H9 (cell line): ENCODE measurements at regions not wholly inside any gene's neighbourhood (a gene's known extent, or its start where the extent isn't known, plus 50 kb on each side); places are given as distances from the start of the nearest gene placed in this dataset.

Experiments used
- DNase-seq: peaks from one replicate; pipeline ENCODE4 v3.0.0-alpha.2; 2017
- H2AFZ ChIP-seq: one replicate; pipeline ENCODE4 v1.6.1; 2013; ENCODE audit warnings: mild to moderate bottlenecking, low read length, control low read depth, moderate library complexity
- H2AK5ac ChIP-seq: 2 replicates; pipeline ENCODE4 v1.6.1; 2013; ENCODE audit warnings: low read length, control low read depth, mixed read lengths; ENCODE audit not compliant: insufficient read length
- H2BK120ac ChIP-seq: one replicate; pipeline ENCODE4 v1.6.1; 2013; ENCODE audit warnings: low read depth, mild to moderate bottlenecking, low read length, control low read depth, inconsistent platforms; ENCODE audit not compliant: poor library complexity, severe bottlenecking
- H2BK12ac ChIP-seq: 2 replicates; pipeline ENCODE4 v1.6.1; 2013; ENCODE audit warnings: low read length, control low read depth, mixed read lengths, low read depth; ENCODE audit not compliant: insufficient read length
- H2BK15ac ChIP-seq: 2 replicates; pipeline ENCODE4 v1.6.1; 2013; ENCODE audit warnings: low read depth, low read length, control low read depth
- H2BK20ac ChIP-seq: one replicate; pipeline ENCODE4 v1.6.1; 2013; ENCODE audit warnings: low read depth, mild to moderate bottlenecking, low read length, control low read depth, inconsistent platforms; ENCODE audit not compliant: poor library complexity, severe bottlenecking
- H2BK5ac ChIP-seq: 2 replicates; pipeline ENCODE4 v1.6.1; 2013; ENCODE audit warnings: low read length, control low read depth, mixed read lengths; ENCODE audit not compliant: insufficient read length
- H3K14ac ChIP-seq: 2 replicates; pipeline ENCODE4 v1.6.1; 2013; ENCODE audit warnings: low read length, control low read depth; ENCODE audit not compliant: insufficient read depth
- H3K18ac ChIP-seq: 2 replicates; pipeline ENCODE4 v1.6.1; 2013; ENCODE audit warnings: low read depth, mild to moderate bottlenecking, mixed read lengths, low read length, control low read depth; ENCODE audit not compliant: insufficient read length
- H3K23ac ChIP-seq: 2 replicates; pipeline ENCODE4 v1.6.1; 2013; ENCODE audit warnings: low read length, control low read depth, mixed read lengths, low read depth; ENCODE audit not compliant: insufficient read length
- H3K23me2 ChIP-seq: 2 replicates; pipeline ENCODE4 v1.6.1; 2013; ENCODE audit warnings: low read depth, mild to moderate bottlenecking, mixed read lengths, low read length, control low read depth; ENCODE audit not compliant: insufficient read length, poor library complexity, severe bottlenecking
- H3K27ac ChIP-seq: 2 replicates; pipeline ENCODE4 v1.5.1; 2013; ENCODE audit warnings: low read length, control low read depth, mixed read lengths, low read depth; ENCODE audit not compliant: insufficient read length
- H3K27me3 ChIP-seq: 2 replicates; pipeline ENCODE4 v1.6.1; 2013; ENCODE audit warnings: low read length, control low read depth, inconsistent platforms; ENCODE audit not compliant: insufficient read depth
- H3K4ac ChIP-seq: 2 replicates; pipeline ENCODE4 v1.6.1; 2013; ENCODE audit warnings: low read depth, mild to moderate bottlenecking, control low read depth, inconsistent platforms, low read length, moderate library complexity
- H3K4me1 ChIP-seq: 2 replicates; pipeline ENCODE4 v1.6.1; 2013; ENCODE audit warnings: low read length, control low read depth, inconsistent platforms; ENCODE audit not compliant: insufficient read depth
- H3K4me2 ChIP-seq: 2 replicates; pipeline ENCODE4 v1.6.1; 2013; ENCODE audit warnings: low read length, control low read depth, mixed read lengths; ENCODE audit not compliant: insufficient read length, insufficient read depth
- H3K56ac ChIP-seq: 2 replicates; pipeline ENCODE4 v1.6.1; 2013; ENCODE audit warnings: low read depth, mild to moderate bottlenecking, mixed read lengths, low read length, control low read depth; ENCODE audit not compliant: insufficient read length
- H3K79me1 ChIP-seq: 2 replicates; pipeline ENCODE4 v1.6.1; 2013; ENCODE audit warnings: low read depth, mild to moderate bottlenecking, moderate library complexity, low read length, control low read depth, inconsistent platforms; ENCODE audit not compliant: insufficient read depth, poor library complexity, severe bottlenecking
- H3K79me2 ChIP-seq: 2 replicates; pipeline ENCODE4 v1.6.1; 2013; ENCODE audit warnings: low read length, control low read depth, inconsistent platforms; ENCODE audit not compliant: insufficient read depth
- H3K9ac ChIP-seq: 2 replicates; pipeline ENCODE4 v1.6.1; 2013; ENCODE audit warnings: low read length, control low read depth, mixed read lengths; ENCODE audit not compliant: insufficient read length; ENCODE audit errors: extremely low read depth
- H3K9me3 ChIP-seq: one replicate; pipeline ENCODE4 v1.6.1; 2013; ENCODE audit warnings: low read depth, low read length, inconsistent platforms; ENCODE audit not compliant: control insufficient read depth
- H3T11ph ChIP-seq: one replicate; pipeline ENCODE4 v1.6.1; 2013; ENCODE audit warnings: mild to moderate bottlenecking, low read length, control low read depth, inconsistent platforms
- H4K20me1 ChIP-seq: one replicate; pipeline ENCODE4 v1.6.1; 2013; ENCODE audit not compliant: control insufficient read depth, insufficient read length, insufficient read depth
- H4K5ac ChIP-seq: 2 replicates; pipeline ENCODE4 v1.6.1; 2013; ENCODE audit warnings: low read depth, mild to moderate bottlenecking, mixed read lengths, low read length, control low read depth; ENCODE audit not compliant: insufficient read length
- H4K8ac ChIP-seq: replicated peaks from 2 replicates; pipeline ENCODE4 v1.6.1; 2013; ENCODE audit warnings: low read length, control low read depth, mixed read lengths, low read depth; ENCODE audit not compliant: insufficient read length
- H4K91ac ChIP-seq: 2 replicates; pipeline ENCODE4 v1.6.1; 2013; ENCODE audit warnings: low read depth, mild to moderate bottlenecking, moderate library complexity, mixed read lengths, low read length, control low read depth; ENCODE audit not compliant: insufficient read length
- H3K27ac Mint-ChIP-seq, 3 experiments: 2 replicates in 2 of 3; 3 replicates in 1 of 3; pipeline ENCODE4 v1.8.0; 2020 to 2021; ENCODE audit warnings: mixed read lengths in 3 of 3, mild to moderate bottlenecking in 1 of 3, moderate library complexity in 1 of 3
- H3K27me3 Mint-ChIP-seq: 2 replicates; pipeline ENCODE4 v1.8.0; 2021; ENCODE audit warnings: low read depth, mild to moderate bottlenecking, moderate library complexity, mixed read lengths
- H3K36me3 Mint-ChIP-seq, 3 experiments: 2 replicates in 2 of 3; 3 replicates in 1 of 3; pipeline ENCODE4 v1.8.0; 2020 to 2021; ENCODE audit warnings: low read depth in 3 of 3, mixed read lengths in 3 of 3; ENCODE audit not compliant: insufficient read depth in 1 of 3
- H3K4me1 Mint-ChIP-seq, 2 experiments: 2 replicates each; pipeline ENCODE4 v1.8.0; 2020; ENCODE audit warnings: mixed read lengths in 2 of 2
- H3K4me3 Mint-ChIP-seq, 2 experiments: 2 replicates in 1 of 2; 3 replicates in 1 of 2; pipeline ENCODE4 v1.8.0; 2020 to 2021; ENCODE audit warnings: mild to moderate bottlenecking in 2 of 2, mixed read lengths in 2 of 2, moderate library complexity in 1 of 2
- H3K9me3 Mint-ChIP-seq, 2 experiments: 2 replicates in 1 of 2; 3 replicates in 1 of 2; pipeline ENCODE4 v1.8.0; 2020; ENCODE audit warnings: mild to moderate bottlenecking in 2 of 2, mixed read lengths in 2 of 2, moderate library complexity in 1 of 2
- CTCF ChIP-seq: fragments of 200-600 bp; sonication (generic); conservative IDR thresholded peaks from 3 replicates; pipeline ENCODE4 v1.8.0; 2021; ENCODE audit warnings: antibody characterized with exemption, mild to moderate bottlenecking
- WGBS: extraction: QIAGEN DNeasy Blood & Tissue Kit; methylation state at CpG from one replicate; pipeline ENCODE4 v1.1.7; 2013; ENCODE audit warnings: missing lambda C conversion rate, low lambda C conversion rate, mixed read lengths; ENCODE audit not compliant: insufficient read length; ENCODE audit errors: extremely low coverage; 5-methylcytosine and 5-hydroxymethylcytosine counted together

- H3K9ac ChIP-seq = no peak overlapping the region
- H4K91ac ChIP-seq = no peak overlapping the region
- Mint-ChIP-seq H3K27me3 (peaks cover 9% of the 10 kb centered on the region), H3K9me3 (no peaks in the 10 kb centered on the region; a peak in 1 of 5 replicates), H3K4me1 (peaks cover 49 to 53% of the 10 kb centered on the region in 2 experiments), H3K4me3 (no peak overlapping the region; a peak in 1 of 5 replicates), H3K36me3 (no peaks in the 10 kb centered on the region), H3K27ac (peak overlapping the region in 1 of 3 experiments; percentile 59; a peak in 1 of 7 replicates)
- no peak overlapping the region for H2AFZ ChIP-seq
- no peaks in the 10 kb centered on the region for H3K79me1 ChIP-seq
- TF ChIP-seq CTCF = no peak
- H4K5ac ChIP-seq = no peak overlapping the region
- no peak overlapping the region for H3K18ac ChIP-seq
- H3K79me2 ChIP-seq = no peaks in the 10 kb centered on the region; the same call in 1 of the 2 replicates
- H4K20me1 ChIP-seq = no peaks in the 10 kb centered on the region
- no peak overlapping the region for H3K56ac ChIP-seq
- no peak overlapping the region for H2BK120ac ChIP-seq
- no peak overlapping the region for H2BK5ac ChIP-seq
- H3K9me3 ChIP-seq = no peaks in the 10 kb centered on the region
- H2BK20ac ChIP-seq = no peak overlapping the region
- no peaks in the 10 kb centered on the region for H3K27me3 ChIP-seq
- H3K23ac ChIP-seq = no peak overlapping the region
- WGBS = no CpG with 5 or more reads among the region's 11 CpGs
- no peak overlapping the region for H3K27ac ChIP-seq
- no peaks in the 10 kb centered on the region for H3K23me2 ChIP-seq
- 0 out of 2 replicates have a peak overlapping the region, but pooled peaks have one; percentile 29 for H3K14ac ChIP-seq
- no peak overlapping the region for H3K4me2 ChIP-seq
- H4K8ac ChIP-seq = no peak overlapping the region
- H2BK12ac ChIP-seq = no peak overlapping the region
- no peaks in the 10 kb centered on the region; the same call in 1 of the 2 replicates for H3K4me1 ChIP-seq
- no peak for DNase-seq
- no peak overlapping the region for H3K4ac ChIP-seq
- H3T11ph ChIP-seq = no peak overlapping the region
- no peak overlapping the region for H2AK5ac ChIP-seq
- H2BK15ac ChIP-seq = no peak overlapping the region
Measured at GRCh38 chr2:230658877-230659652, 53.6 kb upstream of the CAB39 start.
